Transverse colon (tissue), 4 donors: ENCODE measurements at regions not wholly inside any gene's neighbourhood (a gene's known extent, or its start where the extent isn't known, plus 50 kb on each side); places are given as distances from the start of the nearest gene placed in this dataset.

Source experiments
- DNase-seq: peaks from one replicate; pipeline ENCODE4 v3.0.0-alpha.2; 2019
- H3K27ac ChIP-seq, 4 donors: fragments of 200-600 bp; sonication (generic); 2 replicates each; pipeline ENCODE4 v1.5.1; 2016 to 2018; ENCODE audit warnings: inconsistent platforms in 4 of 4
- H3K27me3 ChIP-seq: fragments of 200-600 bp; sonication (generic); 2 replicates; pipeline ENCODE4 v1.5.1; 2017; ENCODE audit warnings: inconsistent platforms
- H3K36me3 ChIP-seq, 4 donors: fragments of 200-600 bp; sonication (generic); 2 replicates each; pipeline ENCODE4 v1.5.1; 2017 to 2019; ENCODE audit warnings: inconsistent platforms in 4 of 4
- H3K4me1 ChIP-seq, 4 donors: fragments of 200-600 bp; sonication (generic); 2 replicates each; pipeline ENCODE4 v1.5.1; 2017 to 2020; ENCODE audit warnings: inconsistent platforms in 4 of 4
- H3K4me3 ChIP-seq, 4 donors: fragments of 200-600 bp; sonication (generic); 1 replicate in 1 of 4; 2 replicates in 3 of 4; pipeline versions ENCODE4 v1.5.1 to v1.6.1; 2017 to 2019; ENCODE audit warnings: inconsistent platforms in 4 of 4
- H3K9me3 ChIP-seq, 2 donors: fragments of 200-600 bp; sonication (generic); 2 replicates each; pipeline ENCODE4 v1.5.1; 2017 to 2019; ENCODE audit warnings: inconsistent platforms in 2 of 2
- CTCF ChIP-seq, 5 experiments: fragments of 200-600 bp in 3 of 5; fragments of 450-650 bp in 2 of 5; sonication (generic) in 3 of 5; IDR thresholded peaks; 1 replicate in 2 of 5; 2 replicates in 3 of 5; pipeline ENCODE4 v1.5.1; 2016 to 2017; ENCODE audit warnings: antibody characterized with exemption in 5 of 5, inconsistent platforms in 3 of 5, mild to moderate bottlenecking in 2 of 5, moderate library complexity in 1 of 5
- EP300 ChIP-seq: sonication (generic); formaldehyde crosslinking; IDR thresholded peaks from one replicate; pipeline ENCODE4 v1.6.1; 2017; ENCODE audit warnings: antibody characterized with exemption, low read depth
- POLR2A ChIP-seq: fragments of 450-650 bp; IDR thresholded peaks from one replicate; pipeline ENCODE4 v1.6.1; 2016; ENCODE audit warnings: antibody characterized with exemption, mild to moderate bottlenecking, moderate library complexity
- POLR2AphosphoS5 ChIP-seq, 3 donors: sonication (generic); formaldehyde crosslinking; IDR thresholded peaks; one replicate each; pipeline ENCODE4 v1.6.1; 2016; ENCODE audit warnings: antibody characterized with exemption in 3 of 3
- WGBS, 2 donors: methylation state at CpG; one replicate each; pipeline ENCODE4 v1.1.5; 2018; ENCODE audit warnings: low coverage in 1 of 2; 5-methylcytosine and 5-hydroxymethylcytosine counted together
- in situ Hi-C, 4 donors: fragments of 200-750 bp; cut with MboI; loops; one replicate each; pipeline versions ENCODE4 v1.15.0 to v1.15.1; 2017; ENCODE audit warnings: low sequenced_read_pairs in 3 of 4, low pct_ligation_motif_present in 1 of 4, low pct_unique_long_range_greater_than_20kb in 1 of 4
- intact Hi-C: fragments of 100-400 bp; cut with DNase I; formaldehyde crosslinking; loops from one replicate; pipeline ENCODE4 v1.15.1; 2023; ENCODE audit warnings: low total_unique reads

GRCh38 chrX:96182366-96182765 is 502.3 kb upstream of the DIAPH2 start:
- intact Hi-C loops = no loop called here
- Histone ChIP-seq H3K27ac (no peak overlapping the region), H3K36me3 (no peaks in the 10 kb centered on the region), H3K4me3 (no peak overlapping the region), H3K9me3 (no peaks in the 10 kb centered on the region), H3K27me3 (no peaks in the 10 kb centered on the region), H3K4me1 (no peaks in the 10 kb centered on the region)
- WGBS, 2 donors = 33 to 60% methylated on average over 1 of the region's 1 CpG
- DNase-seq = peak; percentile 24
- TF ChIP-seq EP300 (no peak), POLR2AphosphoS5 (IDR thresholded peaks at IDR 0.05) (no peak), POLR2A (no peak), CTCF (IDR thresholded peaks at IDR 0.05) (peak; percentile 19 to 49 (median 34))
- in situ Hi-C loops = no loop called here

- Histone ChIP-seq H3K27me3 (no peaks in the 10 kb centered on the region), H3K9me3 (no peaks in the 10 kb centered on the region), H3K4me3 (no peak overlapping the region), H3K27ac (no peak overlapping the region), H3K36me3 (no peaks in the 10 kb centered on the region), H3K4me1 (no peaks in the 10 kb centered on the region)
- in situ Hi-C loops = no loop called here
- intact Hi-C loops = no loop called here
- 76 to 77% methylated on average over 3 of the region's 3 CpGs for WGBS, 2 donors
- TF ChIP-seq EP300 (no peak), CTCF (IDR thresholded peaks at IDR 0.05) (no peak), POLR2A (no peak), POLR2AphosphoS5 (IDR thresholded peaks at IDR 0.05) (no peak)
- no peak for DNase-seq
These were observed 501.3 kb upstream of the DIAPH2 start for GRCh38 chrX:96183391-96183790.

- in situ Hi-C loops (no loop called here), intact Hi-C loops (no loop called here)
- Histone ChIP-seq H3K27ac (no peak overlapping the region), H3K36me3 (no peaks in the 10 kb centered on the region), H3K4me3 (no peak overlapping the region), H3K9me3 (no peaks in the 10 kb centered on the region), H3K4me1 (no peaks in the 10 kb centered on the region), H3K27me3 (no peaks in the 10 kb centered on the region)
- no peak for DNase-seq
- TF ChIP-seq POLR2A = no peak
- TF ChIP-seq EP300 = no peak
- TF ChIP-seq POLR2AphosphoS5 (IDR thresholded peaks at IDR 0.05) = no peak
- TF ChIP-seq CTCF (IDR thresholded peaks at IDR 0.05) = peak in 3 of 5 experiments; percentile 10 to 14 (median 13)
- WGBS, 2 donors = 29 to 31% methylated on average over 2 to 3 of the region's 3 CpGs
These were observed 500.8 kb upstream of the DIAPH2 start for GRCh38 chrX:96183843-96184242.

- intact Hi-C loops = no loop called here
- no peaks in the 10 kb centered on the region for H3K9me3 ChIP-seq
- no peaks in the 10 kb centered on the region for H3K27me3 ChIP-seq
- no peak overlapping the region for H3K4me3 ChIP-seq
- H3K4me1 ChIP-seq = no peaks in the 10 kb centered on the region
- in situ Hi-C loops = no loop called here
- TF ChIP-seq POLR2AphosphoS5 (IDR thresholded peaks at IDR 0.05) = no peak
- no peak for TF ChIP-seq EP300
- no peak for TF ChIP-seq POLR2A
- TF ChIP-seq CTCF (IDR thresholded peaks at IDR 0.05) = no peak
- H3K27ac ChIP-seq = no peak overlapping the region
- no peak for DNase-seq
- H3K36me3 ChIP-seq = no peaks in the 10 kb centered on the region
These were observed 479.7 kb upstream of the DIAPH2 start for GRCh38 chrX:96204928-96205327.
